HFF-Myc (cell line): ENCODE measurements at regions not wholly inside any gene's neighbourhood (a gene's known extent, or its start where the extent isn't known, plus 50 kb on each side); places are given as distances from the start of the nearest gene placed in this dataset.

Source experiments
- DNase-seq: peaks from one replicate; pipeline ENCODE4 v3.0.0-alpha.2; 2011; ENCODE audit warnings: low read depth; ENCODE audit errors: extremely low read depth
- H3K4me3 ChIP-seq: replicated peaks from 2 replicates; pipeline ENCODE4 v1.5.1; 2011; ENCODE audit warnings: low read depth, mild to moderate bottlenecking, control low read depth, low read length
- CTCF ChIP-seq: IDR thresholded peaks from 2 replicates; pipeline ENCODE4 v1.5.1; 2012; ENCODE audit warnings: mild to moderate bottlenecking, low read depth, low read length, control low read depth; ENCODE audit errors: missing control alignments

- H3K4me3 ChIP-seq, result no peak overlapping the region
- no peak for TF ChIP-seq CTCF
- no peak for DNase-seq
Measured at GRCh38 chr16:82322177-82322576, 152.2 kb upstream of the MPHOSPH6 start.

- no peak for DNase-seq
- no peak for TF ChIP-seq CTCF
- H3K4me3 ChIP-seq, result no peak overlapping the region
Measured at GRCh38 chr16:82319038-82319437, 149.0 kb upstream of the MPHOSPH6 start.

DNA sequence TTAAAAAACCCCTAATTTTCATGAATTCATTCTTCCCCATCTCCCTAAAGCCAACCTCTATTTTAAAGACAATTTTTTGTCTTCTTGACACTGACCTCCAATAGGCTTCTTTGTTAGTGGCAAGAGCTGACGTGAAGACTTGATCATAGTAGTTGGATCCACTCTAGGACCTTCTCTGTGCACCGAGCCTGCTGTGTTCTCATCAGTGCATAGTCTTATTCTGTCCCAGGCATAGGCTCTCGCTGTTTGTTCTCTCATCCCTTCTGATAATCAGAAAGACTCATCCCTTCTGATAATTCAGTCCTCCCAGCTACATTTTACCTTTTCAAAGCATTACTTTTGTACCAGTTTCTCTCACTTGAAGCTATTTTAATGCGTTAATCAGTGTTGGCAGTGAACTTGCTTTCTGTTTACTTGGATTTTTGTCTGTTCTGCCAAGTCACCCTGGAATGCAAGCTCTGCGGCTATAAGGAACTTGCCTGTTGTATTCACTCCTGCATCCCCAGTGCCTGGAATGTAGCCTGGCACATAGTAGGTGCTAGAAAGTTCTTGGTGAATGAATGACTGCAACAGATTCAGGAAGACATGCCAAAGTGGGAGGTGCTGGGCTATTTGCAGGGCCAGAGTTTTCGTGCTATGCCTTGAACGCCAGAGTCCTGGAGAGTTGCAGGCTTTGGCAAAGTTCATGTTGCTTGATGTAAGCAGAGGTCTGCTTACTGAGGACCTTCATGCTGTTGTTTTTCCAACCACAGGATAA lies 147.6 kb upstream of the MPHOSPH6 start:
- DNase-seq, result no peak
- TF ChIP-seq CTCF, result no peak
- no peak overlapping the region for H3K4me3 ChIP-seq

- TF ChIP-seq CTCF, result no peak
- H3K4me3 ChIP-seq, result no peak overlapping the region
- no peak for DNase-seq
Measured at GRCh38 chr16:82313754-82314153, 143.7 kb upstream of the MPHOSPH6 start.

- DNase-seq, result no peak
- no peak for TF ChIP-seq CTCF
- H3K4me3 ChIP-seq, result no peak overlapping the region
Measured at GRCh38 chr16:82311528-82311927, 141.5 kb upstream of the MPHOSPH6 start.

DNA sequence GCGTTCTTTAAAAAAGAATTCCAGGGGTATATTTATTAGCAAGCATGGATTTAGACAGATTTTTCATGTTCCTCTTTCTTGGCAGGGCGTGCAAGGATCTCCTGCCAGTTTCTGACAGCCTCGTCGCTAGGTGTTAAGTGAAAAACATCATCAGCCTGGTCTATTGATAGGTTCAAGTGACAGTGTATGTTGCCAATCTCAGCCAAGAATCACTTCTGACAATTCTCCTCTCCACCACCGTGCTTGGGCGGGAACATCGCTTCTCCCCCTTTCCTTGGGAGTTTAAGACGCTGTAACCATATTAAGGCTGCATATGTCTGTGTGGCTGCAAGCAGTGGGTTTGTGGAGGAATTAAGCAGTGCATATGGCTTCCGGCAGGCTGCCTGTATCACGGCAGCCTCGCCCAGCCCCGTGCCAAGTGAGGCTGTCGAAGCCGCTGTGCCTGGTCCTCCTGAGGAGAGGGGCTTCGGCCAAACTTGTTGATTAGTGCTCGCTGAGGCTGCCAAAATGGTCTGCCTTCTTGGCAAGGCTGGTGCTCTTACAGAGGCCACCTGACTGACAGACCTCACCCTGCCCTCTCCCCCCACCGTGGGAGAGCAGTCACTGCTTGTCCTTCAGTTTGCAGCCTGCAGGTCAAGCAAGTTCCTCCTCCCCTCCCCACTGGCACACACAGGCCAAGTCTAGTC lies 132.2 kb upstream of the MPHOSPH6 start:
- DNase-seq, result no peak
- no peak for TF ChIP-seq CTCF

More for the DNA sequence above, 132.2 kb upstream of the MPHOSPH6 start:
- no peak overlapping the region for H3K4me3 ChIP-seq
